Endothelial cell (in vitro differentiated cells): ENCODE measurements at regions not wholly inside any gene's neighbourhood (a gene's known extent, or its start where the extent isn't known, plus 50 kb on each side); places are given as distances from the start of the nearest gene placed in this dataset.

ENCODE experiments used
- DNase-seq: peaks from one replicate; pipeline ENCODE4 v3.0.0; 2021; ENCODE audit warnings: low spot score
- H3K27ac Mint-ChIP-seq: one replicate; pipeline ENCODE4 v1.8.0; 2021; ENCODE audit warnings: mixed read lengths, inconsistent platforms; ENCODE audit not compliant: unreplicated experiment
- H3K27me3 Mint-ChIP-seq: one replicate; pipeline ENCODE4 v1.8.0; 2021; ENCODE audit warnings: mild to moderate bottlenecking, moderate library complexity, mixed read lengths, inconsistent platforms; ENCODE audit not compliant: unreplicated experiment
- H3K36me3 Mint-ChIP-seq: one replicate; pipeline ENCODE4 v1.8.0; 2021; ENCODE audit warnings: mild to moderate bottlenecking, low read depth, mixed read lengths, inconsistent platforms; ENCODE audit not compliant: unreplicated experiment
- H3K4me1 Mint-ChIP-seq: one replicate; pipeline ENCODE4 v1.8.0; 2021; ENCODE audit warnings: mild to moderate bottlenecking, mixed read lengths, inconsistent platforms; ENCODE audit not compliant: unreplicated experiment
- H3K4me3 Mint-ChIP-seq: one replicate; pipeline ENCODE4 v1.8.0; 2021; ENCODE audit warnings: mild to moderate bottlenecking, mixed read lengths, inconsistent platforms; ENCODE audit not compliant: unreplicated experiment
- H3K9me3 Mint-ChIP-seq: one replicate; pipeline ENCODE4 v1.8.0; 2021; ENCODE audit warnings: mixed read lengths, inconsistent platforms; ENCODE audit not compliant: unreplicated experiment
- TF ChIP-seq, protein P1 (sequence below): fragments of 200-600 bp; sonication (generic); IDR thresholded peaks from one replicate; pipeline ENCODE4 v1.5.0; 2021; ENCODE audit warnings: antibody characterized with exemption; ENCODE audit not compliant: unreplicated experiment

DNA sequence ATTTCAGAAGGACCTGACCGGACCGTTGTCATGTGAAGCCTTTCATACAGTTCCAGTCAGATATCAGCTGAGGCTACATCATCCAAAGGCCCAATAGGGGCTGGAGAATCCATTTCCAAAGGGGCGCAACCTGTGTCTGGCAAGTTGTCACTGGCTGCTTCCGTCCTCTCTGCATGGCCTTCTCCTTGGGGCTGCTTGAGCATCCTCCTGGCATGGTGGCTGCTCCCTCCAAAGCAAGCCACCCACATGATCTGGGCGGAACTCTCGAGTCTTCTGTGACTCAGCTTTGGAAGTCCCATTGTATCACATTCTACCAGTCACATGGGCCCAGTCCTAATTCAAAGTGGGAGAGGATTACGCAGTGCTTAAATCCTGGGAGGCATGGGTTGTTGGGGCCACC lies 207.0 kb upstream of the SHH start:
- TF ChIP-seq, protein P1, sequence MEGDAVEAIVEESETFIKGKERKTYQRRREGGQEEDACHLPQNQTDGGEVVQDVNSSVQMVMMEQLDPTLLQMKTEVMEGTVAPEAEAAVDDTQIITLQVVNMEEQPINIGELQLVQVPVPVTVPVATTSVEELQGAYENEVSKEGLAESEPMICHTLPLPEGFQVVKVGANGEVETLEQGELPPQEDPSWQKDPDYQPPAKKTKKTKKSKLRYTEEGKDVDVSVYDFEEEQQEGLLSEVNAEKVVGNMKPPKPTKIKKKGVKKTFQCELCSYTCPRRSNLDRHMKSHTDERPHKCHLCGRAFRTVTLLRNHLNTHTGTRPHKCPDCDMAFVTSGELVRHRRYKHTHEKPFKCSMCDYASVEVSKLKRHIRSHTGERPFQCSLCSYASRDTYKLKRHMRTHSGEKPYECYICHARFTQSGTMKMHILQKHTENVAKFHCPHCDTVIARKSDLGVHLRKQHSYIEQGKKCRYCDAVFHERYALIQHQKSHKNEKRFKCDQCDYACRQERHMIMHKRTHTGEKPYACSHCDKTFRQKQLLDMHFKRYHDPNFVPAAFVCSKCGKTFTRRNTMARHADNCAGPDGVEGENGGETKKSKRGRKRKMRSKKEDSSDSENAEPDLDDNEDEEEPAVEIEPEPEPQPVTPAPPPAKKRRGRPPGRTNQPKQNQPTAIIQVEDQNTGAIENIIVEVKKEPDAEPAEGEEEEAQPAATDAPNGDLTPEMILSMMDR = no peak
- no peak for DNase-seq

DNA sequence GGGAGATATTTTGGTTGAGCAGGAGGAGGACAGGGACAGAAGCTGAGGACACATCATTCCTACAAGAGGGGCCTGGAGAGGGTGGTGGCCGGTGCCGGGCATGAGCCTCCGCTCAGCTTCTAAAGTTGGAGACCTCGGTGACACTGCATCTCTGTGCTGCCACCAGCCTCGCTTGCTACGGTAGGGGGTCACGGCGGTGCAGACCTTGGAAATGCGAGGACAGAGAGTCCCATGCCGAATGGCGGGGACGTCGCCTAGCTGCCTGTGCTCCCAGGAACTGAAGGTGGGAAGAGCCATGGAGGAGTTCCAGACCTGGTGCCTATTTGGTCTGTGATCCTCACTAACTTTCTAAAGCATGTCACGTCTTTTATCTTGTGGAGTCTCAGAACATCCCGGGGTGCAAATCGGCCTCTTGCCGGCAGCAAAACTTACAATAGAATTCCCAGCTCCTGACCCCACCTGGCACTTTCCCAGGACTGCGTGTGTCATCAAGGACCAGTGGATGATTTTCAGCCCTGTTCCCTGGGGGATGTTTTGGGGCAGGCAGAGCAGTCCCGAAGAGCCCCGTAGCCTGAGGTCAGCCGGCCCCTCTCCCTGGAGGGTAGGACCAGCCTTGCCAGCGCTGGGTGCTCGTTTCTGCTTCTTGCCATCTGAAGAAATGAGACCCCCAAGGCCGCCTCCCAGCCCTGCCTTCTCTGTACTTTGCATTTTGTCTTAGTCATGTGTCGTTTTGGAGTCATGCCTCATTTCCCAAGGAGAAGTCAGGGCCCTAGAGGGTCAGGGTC lies 205.8 kb upstream of the SHH start:
- Mint-ChIP-seq H3K4me3 (no peak overlapping the region), H3K4me1 (no peaks in the 10 kb centered on the region), H3K27me3 (peaks cover 2% of the 10 kb centered on the region), H3K9me3 (no peaks in the 10 kb centered on the region), H3K36me3 (no peaks in the 10 kb centered on the region), H3K27ac (no peak overlapping the region)
- TF ChIP-seq, protein P1 = no peak
- no peak for DNase-seq

More for the DNA sequence above, 207.0 kb upstream of the SHH start:
- no peaks in the 10 kb centered on the region for H3K9me3 Mint-ChIP-seq
- no peaks in the 10 kb centered on the region for H3K4me1 Mint-ChIP-seq
- no peaks in the 10 kb centered on the region for H3K36me3 Mint-ChIP-seq
- no peak overlapping the region for H3K27ac Mint-ChIP-seq
- H3K27me3 Mint-ChIP-seq = peaks cover 2% of the 10 kb centered on the region
- no peak overlapping the region for H3K4me3 Mint-ChIP-seq

DNA sequence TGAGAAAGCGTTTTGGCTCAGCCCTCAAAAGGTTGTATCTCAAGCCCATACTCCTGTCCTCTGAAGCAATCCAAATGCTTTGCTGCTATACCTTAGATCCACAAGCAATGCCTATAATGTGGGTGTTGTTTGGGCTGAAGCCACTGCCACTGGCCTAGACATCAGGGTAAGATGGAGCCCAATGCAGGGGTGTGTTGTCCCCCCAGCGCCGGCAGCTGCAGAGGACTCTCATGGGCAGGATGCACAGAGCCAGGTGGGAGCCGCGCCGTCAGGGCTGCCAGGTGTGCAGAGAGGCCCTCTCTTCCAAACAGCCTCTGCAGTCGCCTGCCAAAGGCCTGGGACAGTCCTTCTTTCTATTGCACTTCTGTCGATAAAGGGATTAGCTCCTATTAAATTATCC lies 205.2 kb upstream of the SHH start:
- H3K4me1 Mint-ChIP-seq = no peaks in the 10 kb centered on the region
- no peaks in the 10 kb centered on the region for H3K27me3 Mint-ChIP-seq
- H3K9me3 Mint-ChIP-seq = no peaks in the 10 kb centered on the region
- DNase-seq = no peak
- TF ChIP-seq, protein P1 = no peak
- H3K27ac Mint-ChIP-seq = no peak overlapping the region
- H3K36me3 Mint-ChIP-seq = no peaks in the 10 kb centered on the region
- no peak overlapping the region for H3K4me3 Mint-ChIP-seq

DNA sequence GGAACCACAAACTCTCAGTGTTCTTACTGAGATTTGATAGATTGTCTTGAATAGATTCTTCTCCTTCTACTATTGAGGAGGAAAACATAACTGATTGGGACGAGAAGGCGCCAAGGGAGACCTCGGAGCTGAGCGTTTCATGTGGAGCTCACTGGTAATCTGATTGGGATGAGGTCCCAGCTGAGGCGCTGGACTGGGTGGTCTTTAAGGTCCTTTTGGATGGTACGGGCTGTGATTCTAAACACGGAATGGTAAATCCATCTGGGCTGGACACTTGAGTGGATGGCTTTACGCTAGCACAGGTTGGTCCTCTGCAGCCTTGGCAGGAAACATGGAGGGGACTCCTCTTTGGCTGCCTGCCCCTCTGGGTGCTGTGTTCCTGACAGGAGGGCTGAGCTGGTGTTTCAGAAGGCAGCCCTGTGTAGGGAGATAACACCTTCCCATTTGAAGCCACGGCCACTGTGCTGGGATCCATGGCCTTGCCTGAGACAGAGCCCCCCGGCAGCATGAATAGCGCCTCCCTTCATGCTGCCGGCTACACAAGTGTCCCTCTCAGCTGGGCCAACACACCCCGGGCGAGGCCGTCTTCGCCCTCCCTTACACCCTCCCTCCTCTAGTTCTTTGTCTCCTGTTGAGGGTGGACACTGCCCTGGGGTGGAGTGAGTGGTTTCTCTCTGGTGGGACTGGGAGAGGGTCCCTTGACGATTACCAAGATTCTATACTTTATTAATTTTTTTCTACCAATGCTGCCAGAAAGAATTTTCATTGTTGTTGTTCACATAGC lies 203.2 kb upstream of the SHH start:
- Mint-ChIP-seq H3K27ac (no peak overlapping the region), H3K27me3 (no peaks in the 10 kb centered on the region), H3K36me3 (no peaks in the 10 kb centered on the region), H3K9me3 (no peaks in the 10 kb centered on the region), H3K4me3 (no peak overlapping the region), H3K4me1 (no peaks in the 10 kb centered on the region)
- TF ChIP-seq, protein P1 = no peak
- DNase-seq = no peak

DNA sequence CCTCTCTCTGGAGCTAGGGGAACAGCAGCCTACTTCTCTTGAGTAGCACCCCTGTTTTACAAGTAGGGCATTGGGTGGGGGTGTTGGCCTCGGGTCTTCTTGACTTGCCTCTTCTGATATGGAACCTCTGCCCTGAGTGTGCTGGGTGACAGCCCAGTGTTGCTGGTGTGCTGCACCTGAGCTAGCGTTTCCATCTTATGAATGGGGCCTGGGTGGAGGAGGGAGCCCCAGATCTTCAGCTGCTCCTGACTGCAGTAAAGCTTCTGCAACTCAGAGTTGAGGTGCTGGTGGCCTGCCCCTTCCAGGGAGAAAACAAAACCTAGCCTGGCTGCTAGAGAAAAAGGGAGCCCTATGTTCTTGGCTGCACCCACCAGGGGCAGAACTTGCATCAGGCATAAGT lies 202.5 kb upstream of the SHH start:
- H3K36me3 Mint-ChIP-seq = no peaks in the 10 kb centered on the region
- no peaks in the 10 kb centered on the region for H3K27me3 Mint-ChIP-seq
- TF ChIP-seq, protein P1 = no peak
- no peak overlapping the region for H3K27ac Mint-ChIP-seq
- no peak overlapping the region for H3K4me3 Mint-ChIP-seq
- H3K9me3 Mint-ChIP-seq = no peaks in the 10 kb centered on the region
- no peaks in the 10 kb centered on the region for H3K4me1 Mint-ChIP-seq
- no peak for DNase-seq
